DND-41 (cell line): ENCODE measurements at regions not wholly inside any gene's neighbourhood (a gene's known extent, or its start where the extent isn't known, plus 50 kb on each side); places are given as distances from the start of the nearest gene placed in this dataset.
A peak's percentile ranks its signal among the peaks of the same experiment; 100 is the strongest.

ENCODE experiments used
- ATAC-seq: fragments of 200-7000 bp; cut with Tn5 transposase; 3 replicates; pipeline ENCODE4 v1.9.1; 2021; ENCODE audit warnings: low read depth; ENCODE audit not compliant: insufficient read depth
- DNase-seq: peaks from one replicate; pipeline ENCODE4 v3.0.0-alpha.2; 2020
- H2AFZ ChIP-seq: 2 replicates; pipeline ENCODE4 v1.6.0; 2012; ENCODE audit warnings: low read depth, low read length
- H3K27ac ChIP-seq: 2 replicates; pipeline ENCODE4 v1.5.1; 2012; ENCODE audit warnings: low read length, inconsistent platforms
- H3K27me3 ChIP-seq: fragments of 200-600 bp; sonication (generic); 2 replicates; pipeline ENCODE4 v1.6.0; 2012; ENCODE audit warnings: low read length, mild to moderate bottlenecking, inconsistent platforms; ENCODE audit not compliant: insufficient read depth, poor library complexity
- H3K36me3 ChIP-seq: 2 replicates; pipeline ENCODE4 v1.5.1; 2012; ENCODE audit warnings: low read length, inconsistent platforms; ENCODE audit not compliant: insufficient read depth
- H3K4me1 ChIP-seq: 2 replicates; pipeline ENCODE4 v1.5.1; 2012; ENCODE audit warnings: mild to moderate bottlenecking, low read length; ENCODE audit not compliant: insufficient read depth
- H3K4me2 ChIP-seq: 2 replicates; pipeline ENCODE4 v1.6.0; 2012; ENCODE audit warnings: mild to moderate bottlenecking, moderate library complexity, low read length, inconsistent platforms; ENCODE audit not compliant: insufficient read depth
- H3K4me3 ChIP-seq, 2 experiments: fragments of 200-600 bp in 1 of 2; shearing (Covaris generic) in 1 of 2; 2 replicates each; pipeline ENCODE4 v1.5.1; 2012 to 2016; ENCODE audit warnings: inconsistent platforms in 2 of 2, low read length in 2 of 2, mild to moderate bottlenecking in 2 of 2, low read depth in 1 of 2, moderate library complexity in 1 of 2
- H3K79me2 ChIP-seq: 2 replicates; pipeline ENCODE4 v1.6.0; 2012; ENCODE audit warnings: low read length, inconsistent platforms; ENCODE audit not compliant: insufficient read depth
- H3K9ac ChIP-seq: 2 replicates; pipeline ENCODE4 v1.6.0; 2012; ENCODE audit warnings: low read depth, mild to moderate bottlenecking, inconsistent platforms, low read length, moderate library complexity
- H3K9me3 ChIP-seq: 2 replicates; pipeline ENCODE4 v1.5.1; 2012; ENCODE audit warnings: low read length, moderate library complexity, mild to moderate bottlenecking, inconsistent platforms; ENCODE audit not compliant: insufficient read depth, severe bottlenecking
- H4K20me1 ChIP-seq: 2 replicates; pipeline ENCODE4 v1.6.0; 2012; ENCODE audit warnings: low read length; ENCODE audit not compliant: insufficient read depth
- EZH2 ChIP-seq: IDR thresholded peaks from 3 replicates; pipeline ENCODE4 v1.6.1; 2012; ENCODE audit warnings: borderline replicate concordance, low read depth, mild to moderate bottlenecking, moderate library complexity, low read length, inconsistent platforms; ENCODE audit not compliant: severe bottlenecking
- TF ChIP-seq, protein P1 (sequence below): IDR thresholded peaks from 2 replicates; pipeline ENCODE4 v1.5.1; 2012; ENCODE audit warnings: borderline replicate concordance, low read length, moderate library complexity, mild to moderate bottlenecking; ENCODE audit not compliant: poor library complexity, severe bottlenecking; ENCODE audit errors: extremely low read depth

DNA sequence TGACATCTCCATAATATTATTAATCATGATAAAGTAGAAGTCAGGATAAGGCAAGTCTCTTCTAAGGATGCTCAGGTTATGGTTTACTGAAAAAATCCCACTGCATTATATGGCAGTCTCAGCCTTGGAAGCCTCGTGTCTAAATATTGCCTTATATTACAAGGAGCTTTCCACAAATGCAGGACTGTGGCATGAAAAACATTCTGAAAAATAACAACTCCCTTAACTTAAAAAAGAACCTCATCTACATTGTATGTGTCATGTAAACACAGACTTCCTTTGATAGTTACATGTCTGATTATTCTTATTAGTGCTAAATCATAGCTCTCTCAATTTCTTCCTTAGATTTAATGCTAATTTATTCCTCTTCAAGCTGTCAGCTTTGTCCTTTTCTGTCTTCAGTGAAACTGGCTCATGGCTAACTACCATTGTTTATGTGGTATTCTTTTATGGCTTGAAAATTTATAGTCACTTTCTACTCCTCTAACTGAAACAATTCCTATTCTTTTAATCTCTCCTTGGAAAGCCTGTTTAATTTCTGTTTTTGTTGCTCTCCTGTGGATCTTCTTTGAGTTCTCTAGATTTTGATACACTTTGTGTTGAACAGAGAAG lies 156.1 kb downstream of the KIF20B start:
- Histone ChIP-seq H4K20me1 (no peaks in the 10 kb centered on the region), H3K36me3 (no peaks in the 10 kb centered on the region), H3K9me3 (no peaks in the 10 kb centered on the region), H3K4me3 (no peak overlapping the region), H3K27ac (no peak overlapping the region), H2AFZ (no peak overlapping the region), H3K9ac (no peak overlapping the region), H3K4me2 (no peak overlapping the region), H3K4me1 (peaks cover 23% of the 10 kb centered on the region), H3K27me3 (no peaks in the 10 kb centered on the region), H3K79me2 (no peaks in the 10 kb centered on the region)
- DNase-seq (no peak), ATAC-seq (no peak)
- no peak for TF ChIP-seq EZH2
- TF ChIP-seq, protein P1, sequence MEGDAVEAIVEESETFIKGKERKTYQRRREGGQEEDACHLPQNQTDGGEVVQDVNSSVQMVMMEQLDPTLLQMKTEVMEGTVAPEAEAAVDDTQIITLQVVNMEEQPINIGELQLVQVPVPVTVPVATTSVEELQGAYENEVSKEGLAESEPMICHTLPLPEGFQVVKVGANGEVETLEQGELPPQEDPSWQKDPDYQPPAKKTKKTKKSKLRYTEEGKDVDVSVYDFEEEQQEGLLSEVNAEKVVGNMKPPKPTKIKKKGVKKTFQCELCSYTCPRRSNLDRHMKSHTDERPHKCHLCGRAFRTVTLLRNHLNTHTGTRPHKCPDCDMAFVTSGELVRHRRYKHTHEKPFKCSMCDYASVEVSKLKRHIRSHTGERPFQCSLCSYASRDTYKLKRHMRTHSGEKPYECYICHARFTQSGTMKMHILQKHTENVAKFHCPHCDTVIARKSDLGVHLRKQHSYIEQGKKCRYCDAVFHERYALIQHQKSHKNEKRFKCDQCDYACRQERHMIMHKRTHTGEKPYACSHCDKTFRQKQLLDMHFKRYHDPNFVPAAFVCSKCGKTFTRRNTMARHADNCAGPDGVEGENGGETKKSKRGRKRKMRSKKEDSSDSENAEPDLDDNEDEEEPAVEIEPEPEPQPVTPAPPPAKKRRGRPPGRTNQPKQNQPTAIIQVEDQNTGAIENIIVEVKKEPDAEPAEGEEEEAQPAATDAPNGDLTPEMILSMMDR = no peak

DNA sequence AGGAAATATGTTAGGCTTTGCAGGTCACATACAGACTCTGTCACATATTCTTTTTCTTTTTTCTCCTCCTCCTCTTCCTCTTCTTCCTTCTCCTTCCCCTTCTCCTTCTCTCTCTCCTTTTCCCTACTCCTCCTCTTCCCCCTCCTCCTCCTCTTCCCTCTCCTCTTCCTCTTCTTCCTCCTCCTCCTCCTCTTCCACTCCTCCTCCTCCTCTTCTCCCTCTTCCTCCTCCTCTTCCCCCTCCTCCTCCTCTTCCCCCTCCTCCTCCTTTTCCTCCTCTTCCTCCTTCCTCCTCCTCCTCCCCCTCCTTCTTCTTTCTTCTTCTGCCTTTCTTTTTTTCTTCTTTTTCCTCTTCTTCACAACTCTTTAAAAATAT lies 159.8 kb downstream of the KIF20B start:
- no peaks in the 10 kb centered on the region for H4K20me1 ChIP-seq
- H3K4me1 ChIP-seq = peaks cover 23% of the 10 kb centered on the region
- H3K27me3 ChIP-seq = peaks cover 3% of the 10 kb centered on the region
- peak overlapping the region; percentile 2 to 59; a peak in 3 of 4 replicates for H3K4me3 ChIP-seq
- no peaks in the 10 kb centered on the region for H3K79me2 ChIP-seq
- no peaks in the 10 kb centered on the region for H3K9me3 ChIP-seq
- DNase-seq (no peak), ATAC-seq (no peak)
- H3K4me2 ChIP-seq = peak overlapping the region; percentile 89
- no peak for TF ChIP-seq EZH2
- TF ChIP-seq, protein P1 = no peak
- H3K36me3 ChIP-seq = no peaks in the 10 kb centered on the region
- H2AFZ ChIP-seq = peak overlapping the region; percentile 86
- H3K9ac ChIP-seq = peak overlapping the region; percentile 49
- H3K27ac ChIP-seq = peak overlapping the region; percentile 82

DNA sequence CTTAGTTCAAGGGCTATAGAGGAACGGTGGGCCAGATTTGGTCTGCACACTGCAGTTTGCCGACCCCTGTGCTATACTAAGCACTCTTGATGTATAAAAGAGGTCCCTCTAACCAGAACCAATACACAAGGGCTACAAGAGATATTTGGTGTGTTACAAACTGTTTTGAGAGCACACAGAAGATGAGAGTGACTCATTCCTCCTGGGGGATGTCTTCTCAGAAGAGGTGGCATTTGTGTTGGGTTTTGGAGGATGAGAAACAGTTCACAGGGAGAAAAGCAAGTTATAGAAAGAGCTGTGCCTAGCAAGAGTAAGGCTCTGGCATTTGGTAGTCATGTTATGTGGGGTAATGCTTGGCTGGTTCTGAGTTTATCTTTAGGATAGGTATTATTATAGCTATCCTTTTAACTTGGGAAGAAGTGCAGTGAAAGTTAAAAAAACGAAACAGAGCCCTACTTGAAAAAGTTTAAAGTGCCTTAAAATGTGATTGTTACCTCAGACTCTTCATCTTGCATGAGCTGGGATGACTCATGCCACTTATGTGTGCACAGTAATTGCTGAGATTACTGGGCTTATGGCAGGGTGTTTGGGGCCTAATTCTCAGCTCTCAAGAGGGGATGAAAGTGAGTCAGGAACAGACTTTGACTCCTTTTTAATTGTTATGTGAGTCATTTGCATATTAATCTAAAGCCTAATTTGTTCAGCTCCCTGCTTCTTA lies 160.4 kb downstream of the KIF20B start:
- Histone ChIP-seq H4K20me1 (no peaks in the 10 kb centered on the region), H3K4me1 (peaks cover 23% of the 10 kb centered on the region), H3K9ac (no peak overlapping the region), H3K4me3 (no peak overlapping the region), H3K27ac (no peak overlapping the region), H3K9me3 (no peaks in the 10 kb centered on the region), H3K36me3 (no peaks in the 10 kb centered on the region), H3K4me2 (peak overlapping the region; percentile 89), H3K79me2 (no peaks in the 10 kb centered on the region), H3K27me3 (peaks cover 3% of the 10 kb centered on the region), H2AFZ (peak overlapping the region; percentile 86)
- no peak for DNase-seq
- no peak for TF ChIP-seq EZH2
- TF ChIP-seq, protein P1 = no peak
- ATAC-seq = peak; percentile 36
